SH-SY5Y (cell line): ENCODE measurements at regions not wholly inside any gene's neighbourhood (a gene's known extent, or its start where the extent isn't known, plus 50 kb on each side); places are given as distances from the start of the nearest gene placed in this dataset.

Experiments used
- GATA2 ChIP-seq: IDR thresholded peaks from 2 replicates; pipeline ENCODE4 v1.6.1; 2011; ENCODE audit warnings: mild to moderate bottlenecking, low read depth, low read length
- GATA3 ChIP-seq: IDR thresholded peaks from 2 replicates; pipeline ENCODE4 v1.6.1; 2011; ENCODE audit warnings: low read depth, mild to moderate bottlenecking, low read length, moderate library complexity

DNA sequence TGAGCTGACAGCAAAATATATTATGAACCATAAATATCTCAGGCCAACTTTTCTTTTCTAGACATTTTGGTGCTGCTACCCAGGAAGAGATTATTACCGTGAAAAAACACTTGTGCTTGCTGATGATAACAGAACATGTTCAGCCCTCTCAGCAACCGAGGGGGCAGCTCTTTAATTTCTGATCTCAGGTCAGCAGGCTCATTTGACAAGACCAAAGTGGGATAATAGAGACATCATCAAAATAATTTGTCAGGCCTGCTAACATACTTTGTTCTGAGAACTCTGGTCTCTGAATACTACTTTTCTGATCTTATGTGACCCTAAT is 645.9 kb upstream of the KCNMB2 start:
- no peak for TF ChIP-seq GATA2
- TF ChIP-seq GATA3 = no peak
